Neuronal stem cell (in vitro differentiated cells): ENCODE measurements at regions not wholly inside any gene's neighbourhood (a gene's known extent, or its start where the extent isn't known, plus 50 kb on each side); places are given as distances from the start of the nearest gene placed in this dataset.
"Not testable (repeated sequence)": the region's sequence is repeated elsewhere in the genome, so short reads cannot be mapped to it uniquely, and the experiment has no call there.

Source experiments
- DNase-seq: peaks from one replicate; pipeline ENCODE4 v3.0.0-alpha.2; 2013; ENCODE audit warnings: low spot score
- H2AFZ ChIP-seq: one replicate; pipeline ENCODE4 v1.6.1; 2013; ENCODE audit warnings: mild to moderate bottlenecking, low read length, inconsistent platforms
- H2AK5ac ChIP-seq: 2 replicates; pipeline ENCODE4 v1.6.1; 2013; ENCODE audit warnings: low read depth, mild to moderate bottlenecking, inconsistent platforms, low read length, moderate library complexity, mixed read lengths
- H2BK120ac ChIP-seq: 2 replicates; pipeline ENCODE4 v1.6.1; 2013; ENCODE audit warnings: low read depth, mild to moderate bottlenecking, inconsistent platforms, low read length, moderate library complexity, mixed read lengths
- H2BK12ac ChIP-seq: one replicate; pipeline ENCODE4 v1.6.1; 2013; ENCODE audit warnings: low read length, inconsistent platforms
- H2BK15ac ChIP-seq: 2 replicates; pipeline ENCODE4 v1.6.1; 2013; ENCODE audit warnings: mild to moderate bottlenecking, low read length, inconsistent platforms, mixed read lengths
- H2BK5ac ChIP-seq: one replicate; pipeline ENCODE4 v1.6.1; 2013; ENCODE audit warnings: inconsistent platforms, mild to moderate bottlenecking, low read length, moderate library complexity
- H3K14ac ChIP-seq: one replicate; pipeline ENCODE4 v1.6.1; 2013; ENCODE audit warnings: low read length, inconsistent platforms
- H3K18ac ChIP-seq: 2 replicates; pipeline ENCODE4 v1.6.1; 2013; ENCODE audit warnings: low read length, inconsistent platforms
- H3K23ac ChIP-seq: 2 replicates; pipeline ENCODE4 v1.6.1; 2013; ENCODE audit warnings: low read depth, mild to moderate bottlenecking, mixed read lengths, low read length, inconsistent platforms; ENCODE audit not compliant: poor library complexity
- H3K27ac ChIP-seq: replicated peaks from 3 replicates; pipeline ENCODE4 v1.5.1; 2013; ENCODE audit warnings: low read length, inconsistent platforms
- H3K27me3 ChIP-seq, 3 experiments: 2 replicates each; pipeline ENCODE4 v1.6.1; 2013; ENCODE audit warnings: low read length in 3 of 3, mild to moderate bottlenecking in 2 of 3, inconsistent platforms in 1 of 3, low read depth in 1 of 3, mixed read lengths in 1 of 3, moderate library complexity in 1 of 3; ENCODE audit not compliant: control insufficient read depth in 3 of 3, insufficient read depth in 3 of 3
- H3K36me3 ChIP-seq, 2 donors: replicated peaks in 1 of 2; 2 replicates each; pipeline ENCODE4 v1.6.1; 2013; ENCODE audit warnings: low read length in 2 of 2; ENCODE audit not compliant: control insufficient read depth in 2 of 2, insufficient read depth in 2 of 2
- H3K4ac ChIP-seq: 2 replicates; pipeline ENCODE4 v1.6.1; 2013; ENCODE audit warnings: inconsistent platforms, mild to moderate bottlenecking, low read length, moderate library complexity
- H3K4me1 ChIP-seq, 2 donors: 1 replicate in 1 of 2; 2 replicates in 1 of 2; pipeline ENCODE4 v1.6.1; 2013; ENCODE audit warnings: low read length in 2 of 2, low read depth in 1 of 2; ENCODE audit not compliant: control insufficient read depth in 2 of 2, insufficient read depth in 1 of 2
- H3K4me2 ChIP-seq: one replicate; pipeline ENCODE4 v1.6.1; 2013; ENCODE audit warnings: mild to moderate bottlenecking, low read length, inconsistent platforms; ENCODE audit not compliant: insufficient read depth, poor library complexity, severe bottlenecking
- H3K4me3 ChIP-seq, 2 donors: 2 replicates each; pipeline ENCODE4 v1.5.1; 2013; ENCODE audit warnings: low read length in 2 of 2, mild to moderate bottlenecking in 2 of 2, inconsistent platforms in 1 of 2, moderate library complexity in 1 of 2
- H3K79me1 ChIP-seq: one replicate; pipeline ENCODE4 v1.6.1; 2013; ENCODE audit warnings: low read depth, mild to moderate bottlenecking, inconsistent platforms, low read length, moderate library complexity
- H3K9ac ChIP-seq: one replicate; pipeline ENCODE4 v1.6.1; 2013; ENCODE audit warnings: mild to moderate bottlenecking, low read depth, low read length, inconsistent platforms; ENCODE audit not compliant: poor library complexity
- H3K9me3 ChIP-seq, 2 donors: replicated peaks in 1 of 2; 2 replicates each; pipeline versions ENCODE3 to v1.6.1; 2013; ENCODE audit warnings: low read length in 2 of 2, mild to moderate bottlenecking in 2 of 2, inconsistent platforms in 1 of 2, low read depth in 1 of 2, mixed read lengths in 1 of 2, moderate library complexity in 1 of 2; ENCODE audit not compliant: control insufficient read depth in 2 of 2, insufficient read depth in 1 of 2
- H4K8ac ChIP-seq: one replicate; pipeline ENCODE4 v1.6.1; 2013; ENCODE audit warnings: low read depth, mild to moderate bottlenecking, inconsistent platforms, low read length, moderate library complexity
- H4K91ac ChIP-seq: one replicate; pipeline ENCODE4 v1.6.1; 2013; ENCODE audit warnings: low read length, low read depth, mild to moderate bottlenecking, inconsistent platforms; ENCODE audit not compliant: poor library complexity
- WGBS, 2 donors: extraction: QIAGEN DNeasy Blood & Tissue Kit; methylation state at CpG; one replicate each; pipeline ENCODE4 v1.1.7; 2013; ENCODE audit warnings: missing lambda C conversion rate in 2 of 2, mixed read lengths in 1 of 2; ENCODE audit not compliant: insufficient read length in 2 of 2, insufficient replicate concordance in 1 of 2; ENCODE audit errors: extremely low coverage in 2 of 2; 5-methylcytosine and 5-hydroxymethylcytosine counted together

DNA sequence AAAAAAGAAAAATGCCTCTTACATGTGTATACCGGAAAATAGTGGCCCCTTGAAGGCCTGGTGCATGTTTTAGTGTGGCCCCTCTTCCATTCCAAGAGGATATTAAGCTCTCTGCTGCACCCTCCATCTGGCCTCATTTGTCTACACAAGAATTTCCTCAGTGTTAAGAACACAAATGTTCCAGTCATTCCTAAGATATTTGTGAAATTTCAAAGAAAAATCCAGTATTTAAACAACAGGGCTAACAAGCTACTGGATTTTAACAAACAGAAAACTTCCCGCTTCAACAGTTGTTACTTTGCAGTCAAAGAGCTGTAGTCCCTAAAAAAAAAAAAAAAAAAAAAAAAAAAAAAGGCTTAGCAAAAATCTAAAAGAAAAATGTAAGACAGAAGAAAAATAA is 137.5 kb downstream of the ARRDC4 start:
- H2BK15ac ChIP-seq, H3K23ac ChIP-seq, H3K36me3 ChIP-seq, H3K4ac ChIP-seq, H4K8ac ChIP-seq, H3K18ac ChIP-seq, H3K4me3 ChIP-seq, H3K27ac ChIP-seq, H3K14ac ChIP-seq, H2BK120ac ChIP-seq, DNase-seq, H3K4me2 ChIP-seq, H3K9me3 ChIP-seq, H4K91ac ChIP-seq, H2BK5ac ChIP-seq, H3K4me1 ChIP-seq, H3K9ac ChIP-seq, H2AFZ ChIP-seq, H2AK5ac ChIP-seq, H3K79me1 ChIP-seq, H3K27me3 ChIP-seq, H2BK12ac ChIP-seq: not testable (repeated sequence)
- no CpG with 5 or more reads among the region's 2 CpGs for WGBS, 2 donors

- not testable (repeated sequence) for H3K4ac ChIP-seq, H4K8ac ChIP-seq, H3K9ac ChIP-seq, H3K9me3 ChIP-seq, H3K18ac ChIP-seq, H2AK5ac ChIP-seq, H3K79me1 ChIP-seq, H3K27ac ChIP-seq, H3K4me1 ChIP-seq, H2AFZ ChIP-seq, H3K4me3 ChIP-seq, H2BK12ac ChIP-seq, H3K14ac ChIP-seq, H3K27me3 ChIP-seq, H3K4me2 ChIP-seq, H2BK120ac ChIP-seq, DNase-seq, H3K36me3 ChIP-seq, H4K91ac ChIP-seq, H2BK15ac ChIP-seq, H2BK5ac ChIP-seq, H3K23ac ChIP-seq
- no CpG with 5 or more reads among the region's 6 CpGs for WGBS, 2 donors
These were observed 140.1 kb downstream of the ARRDC4 start for GRCh38 chr15:98100606-98101005.

GRCh38 chr15:98103570-98103969 is 143.1 kb downstream of the ARRDC4 start:
- Histone ChIP-seq H3K27ac (no peak overlapping the region), H4K8ac (no peak overlapping the region), H3K14ac (no peak overlapping the region), H3K4ac (no peak overlapping the region), H3K9ac (no peak overlapping the region), H3K9me3 (no peaks in the 10 kb centered on the region), H2BK120ac (no peak overlapping the region), H3K79me1 (no peaks in the 10 kb centered on the region), H2AK5ac (no peak overlapping the region), H3K36me3 (no peaks in the 10 kb centered on the region), H3K4me2 (no peak overlapping the region), H3K23ac (no peak overlapping the region), H3K4me3 (no peak overlapping the region), H4K91ac (no peak overlapping the region), H2BK15ac (no peak overlapping the region), H2BK12ac (no peak overlapping the region), H2AFZ (peak overlapping the region; percentile 22), H3K27me3 (no peaks in the 10 kb centered on the region), H3K4me1 (peaks cover 0 to 2% of the 10 kb centered on the region in 2 donors), H3K18ac (no peak overlapping the region), H2BK5ac (no peak overlapping the region)
- no CpG with 5 or more reads among the region's 6 CpGs for WGBS, 2 donors
- no peak for DNase-seq

GRCh38 chr15:98104386-98105151 is 144.1 kb downstream of the ARRDC4 start:
- not testable (repeated sequence) for H2BK5ac ChIP-seq
- WGBS, 2 donors = no CpG with 5 or more reads among the region's 53 CpGs

More at GRCh38 chr15:98104386-98105151, 144.1 kb downstream of the ARRDC4 start:
- not testable (repeated sequence) for H2BK120ac ChIP-seq, H3K27ac ChIP-seq, H4K8ac ChIP-seq, H4K91ac ChIP-seq, H3K27me3 ChIP-seq, H3K36me3 ChIP-seq, H3K4me2 ChIP-seq, H2BK12ac ChIP-seq, H2BK15ac ChIP-seq, H3K4me1 ChIP-seq, H3K4me3 ChIP-seq, H2AFZ ChIP-seq, H3K23ac ChIP-seq, H3K9me3 ChIP-seq, DNase-seq, H3K79me1 ChIP-seq, H3K4ac ChIP-seq, H3K14ac ChIP-seq, H2AK5ac ChIP-seq, H3K9ac ChIP-seq
- H3K18ac ChIP-seq = peak overlapping the region; percentile 48
